ENCODE measurements at regions not wholly inside any gene's neighbourhood (a gene's known extent, or its start where the extent isn't known, plus 50 kb on each side); places are given as distances from the start of the nearest gene placed in this dataset.

DNA sequence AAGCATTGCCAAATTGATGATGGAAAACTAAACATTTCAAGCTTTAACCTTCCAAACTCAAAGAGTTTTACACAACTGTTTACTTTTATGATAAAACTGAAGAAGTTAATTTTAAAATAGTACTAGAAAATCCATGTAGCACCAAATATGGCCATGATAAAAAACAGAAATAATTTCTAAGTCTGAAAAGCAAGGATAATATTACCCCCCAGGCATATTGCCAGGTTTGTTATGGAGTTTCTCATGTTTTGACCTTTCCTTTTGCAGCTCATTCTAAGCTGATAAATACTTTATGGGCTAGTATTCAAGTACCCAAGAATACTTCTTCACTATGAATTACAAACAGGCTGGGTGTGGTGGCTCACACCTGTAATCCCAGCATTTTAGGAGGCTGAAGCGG lies 209.9 kb upstream of the ZFP64 start:
- Histone ChIP-seq H2AFZ (replicated peaks; ENCODE audit: low read length, poor library complexity) (no peak overlapping the region), H3K18ac (ENCODE audit: low read depth, low read length) (no peak overlapping the region), H3K9ac (ENCODE audit: low read depth, low read length) (no peak overlapping the region), H3K9me1 (ENCODE audit: insufficient read depth, low read length) (no peaks in the 10 kb centered on the region), H3K4ac (ENCODE audit: low read depth, low read length) (no peak overlapping the region), H3K4me1 (ENCODE audit: control insufficient read depth, insufficient read depth, low read length) (no peaks in the 10 kb centered on the region), H4K91ac (ENCODE audit: insufficient read depth, low read depth, low read length) (no peak overlapping the region), H2AK9ac (replicated peaks; ENCODE audit: low read depth, low read length, poor library complexity) (no peak overlapping the region), H2BK120ac (ENCODE audit: low read depth, low read length) (no peak overlapping the region), H3K23ac (ENCODE audit: low read depth, low read length) (no peak overlapping the region), H3K14ac (replicated peaks; ENCODE audit: low read depth, low read length) (no peak overlapping the region), H3K4me3 (ENCODE audit: insufficient read depth, low read depth, low read length) (no peak overlapping the region), H3K4me2 (ENCODE audit: low read depth, low read length) (no peak overlapping the region), H4K8ac (ENCODE audit: low read depth in 2 of 2, low read length in 2 of 2) (no peak overlapping the region), H3K27ac (ENCODE audit: insufficient read depth, low read length) (no peak overlapping the region), H3K79me1 (ENCODE audit: low read depth in 1 of 2, low read length in 2 of 2) (no peaks in the 10 kb centered on the region), H3K56ac (ENCODE audit: extremely low read depth, insufficient read depth, low read length) (no peak overlapping the region), H2AK5ac (ENCODE audit: low read depth, low read length) (no peak overlapping the region), H2BK15ac (ENCODE audit: low read depth, low read length) (no peak overlapping the region), H2BK20ac (ENCODE audit: low read depth, low read length) (no peak overlapping the region), H3K36me3 (ENCODE audit: control insufficient read depth, insufficient read depth, low read length) (no peaks in the 10 kb centered on the region), H3K9me3 (ENCODE audit: control insufficient read depth, insufficient read depth, low read length) (no peaks in the 10 kb centered on the region), H4K5ac (ENCODE audit: low read depth, low read length) (no peak overlapping the region), H2BK5ac (ENCODE audit: low read depth, low read length, poor library complexity, severe bottlenecking) (no peak overlapping the region), H4K20me1 (ENCODE audit: insufficient read depth, low read length) (no peaks in the 10 kb centered on the region), H3K27me3 (ENCODE audit: control insufficient read depth, insufficient read depth, low read length) (no peaks in the 10 kb centered on the region; the same call in 1 of the 2 replicates)
- ChIA-PET POLR2A (ENCODE audit: unreplicated experiment) (no interaction called here), CTCF (no interaction called here)
- no CpG with 5 or more reads among the region's 1 CpG for WGBS, 2 experiments (ENCODE audit: extremely low coverage in 2 of 2, insufficient read length in 1 of 2)
- DNase-seq, result no peak
- intact Hi-C loops (cut with micrococcal nuclease), result no loop called here
- BruUV-seq (replicated peaks), result no TSS peak
- TF ChIP-seq NFE2L2 (IDR thresholded peaks at IDR 0.05; ENCODE audit: low read depth, low read length) (no peak), BHLHE40 (IDR thresholded peaks at IDR 0.05; ENCODE audit: low read depth, low read length) (no peak), SMC3 (IDR thresholded peaks at IDR 0.05; ENCODE audit: low read depth, low read length) (no peak), MXI1 (IDR thresholded peaks at IDR 0.05; ENCODE audit: borderline replicate concordance, low read depth, low read length) (no peak)
- TF ChIP-seq, protein P1, sequence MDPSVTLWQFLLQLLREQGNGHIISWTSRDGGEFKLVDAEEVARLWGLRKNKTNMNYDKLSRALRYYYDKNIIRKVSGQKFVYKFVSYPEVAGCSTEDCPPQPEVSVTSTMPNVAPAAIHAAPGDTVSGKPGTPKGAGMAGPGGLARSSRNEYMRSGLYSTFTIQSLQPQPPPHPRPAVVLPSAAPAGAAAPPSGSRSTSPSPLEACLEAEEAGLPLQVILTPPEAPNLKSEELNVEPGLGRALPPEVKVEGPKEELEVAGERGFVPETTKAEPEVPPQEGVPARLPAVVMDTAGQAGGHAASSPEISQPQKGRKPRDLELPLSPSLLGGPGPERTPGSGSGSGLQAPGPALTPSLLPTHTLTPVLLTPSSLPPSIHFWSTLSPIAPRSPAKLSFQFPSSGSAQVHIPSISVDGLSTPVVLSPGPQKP (IDR thresholded peaks at IDR 0.05; ENCODE audit: borderline replicate concordance, low read depth, low read length), result no peak
- in situ Hi-C loops (cut with MboI; ENCODE audit: low sequenced_read_pairs), result no loop called here
- no peak for ATAC-seq (ENCODE audit: low read depth)
- dilution Hi-C loops (cut with HindIII; ENCODE audit: low sequenced_read_pairs, unreplicated experiment), result no loop called here

Data from IMR-90 (cell line).